K562 (cell line): ENCODE measurements at regions not wholly inside any gene's neighbourhood (a gene's known extent, or its start where the extent isn't known, plus 50 kb on each side); places are given as distances from the start of the nearest gene placed in this dataset.

Experiments used
- ATAC-seq: fragments of 200-7000 bp; cut with Tn5 transposase; 3 replicates; pipeline ENCODE4 v1.9.1; 2020; ENCODE audit warnings: moderate library complexity
- BruUV-seq: library from RNA; stranded (reverse); fragments of 400-500 nt; replicated peaks from 2 replicates; lab custom pipeline; 2021; lab: Mats Ljungman, UMichigan
- CTCF ChIA-PET: fragments of 300-600 bp; formaldehyde crosslinking; extraction: SDS; loops from one replicate; lab custom pipeline; 2021; ENCODE audit warnings: low intra/inter-chr PET ratio; lab: Yijun Ruan, JAX
- POLR2A ChIA-PET: fragments of 300-600, 350-650 bp; sonication (Branson Sonifier 250); formaldehyde crosslinking; extraction: SDS; loops from one replicate; lab custom pipeline; 2021; ENCODE audit warnings: antibody characterized with exemption, inconsistent platforms; lab: Yijun Ruan, JAX
- DNase-seq, 4 experiments: peaks; one replicate each; pipeline versions ENCODE4 v3.0.0 to v3.0.0-alpha.2; 2011 to 2018; ENCODE audit warnings: low spot score in 3 of 4, mixed read lengths in 3 of 4; ENCODE audit errors: extremely low read depth in 1 of 4
- FAIRE-seq: peaks from 2 replicates; lab custom pipeline; 2011; peaks lifted over from hg19 to GRCh38; lab: Jason Lieb, UNC
- H2AFZ ChIP-seq: 2 replicates; pipeline ENCODE4 v1.6.0; 2011; ENCODE audit warnings: low read depth, low read length, control low read depth, inconsistent platforms
- H3K27ac ChIP-seq: fragments of 200-600 bp; 3 replicates; pipeline ENCODE4 v1.8.0; 2011; ENCODE audit warnings: low read depth, mild to moderate bottlenecking, control low read depth, inconsistent platforms, low read length, moderate library complexity, mixed read lengths; ENCODE audit errors: extremely low read depth
- H3K27me3 ChIP-seq, 2 experiments: fragments of 300-600 bp in 1 of 2; 2 replicates in 1 of 2; 3 replicates in 1 of 2; pipeline versions ENCODE4 v1.6.0 to v1.8.0; 2011; ENCODE audit warnings: inconsistent platforms in 2 of 2, low read length in 2 of 2, mild to moderate bottlenecking in 1 of 2, mixed read lengths in 1 of 2, moderate library complexity in 1 of 2; ENCODE audit not compliant: control insufficient read depth in 2 of 2, insufficient read depth in 2 of 2
- H3K36me3 ChIP-seq: fragments of 300-600 bp; 3 replicates; pipeline ENCODE4 v1.8.0; 2011; ENCODE audit warnings: mild to moderate bottlenecking, low read length, inconsistent platforms; ENCODE audit not compliant: control insufficient read depth, insufficient read depth
- H3K4me1 ChIP-seq, 2 experiments: fragments of 200-600 bp in 1 of 2; replicated peaks in 1 of 2; 2 replicates in 1 of 2; 3 replicates in 1 of 2; pipeline versions ENCODE4 v1.5.1 to v1.8.0; 2011; ENCODE audit warnings: inconsistent platforms in 2 of 2, low read length in 2 of 2, mild to moderate bottlenecking in 1 of 2, mixed read lengths in 1 of 2, moderate library complexity in 1 of 2; ENCODE audit not compliant: control insufficient read depth in 2 of 2, insufficient read depth in 2 of 2
- H3K4me2 ChIP-seq: 2 replicates; pipeline ENCODE4 v1.6.1; 2011; ENCODE audit warnings: low read length, control low read depth, inconsistent platforms, mixed read lengths; ENCODE audit not compliant: insufficient read depth
- H3K4me3 ChIP-seq: fragments of 200-600 bp; sonication (generic), shearing (Covaris generic); 2 replicates; pipeline ENCODE4 v1.5.1; 2016; ENCODE audit warnings: control low read depth, inconsistent platforms
- H3K79me2 ChIP-seq: fragments of 200-600 bp; 3 replicates; pipeline ENCODE4 v1.8.0; 2011; ENCODE audit warnings: low read length, inconsistent platforms; ENCODE audit not compliant: control insufficient read depth, insufficient read depth
- H3K9ac ChIP-seq, 2 experiments: 2 replicates each; pipeline versions ENCODE4 v1.6.0 to v1.6.1; 2011; ENCODE audit warnings: low read depth in 2 of 2, low read length in 2 of 2, control low read depth in 1 of 2, inconsistent platforms in 1 of 2, mild to moderate bottlenecking in 1 of 2, mixed read lengths in 1 of 2; ENCODE audit not compliant: insufficient read depth in 1 of 2
- H3K9me1 ChIP-seq: one replicate; pipeline ENCODE4 v1.6.0; 2011; ENCODE audit warnings: inconsistent platforms, mild to moderate bottlenecking, low read length, moderate library complexity; ENCODE audit not compliant: control insufficient read depth, insufficient read depth
- H3K9me3 ChIP-seq: replicated peaks from 2 replicates; pipeline ENCODE4 v1.5.1; 2011; ENCODE audit warnings: low read depth, low read length, inconsistent platforms; ENCODE audit not compliant: control insufficient read depth, insufficient read depth
- H4K20me1 ChIP-seq: replicated peaks from 2 replicates; pipeline ENCODE4 v1.6.1; 2011; ENCODE audit warnings: low read length, inconsistent platforms, mixed read lengths; ENCODE audit not compliant: control insufficient read depth, insufficient read depth
- ARID2 ChIP-seq: fragments of 450-650 bp; IDR thresholded peaks from 2 replicates; pipeline ENCODE4 v1.6.1; 2017; ENCODE audit warnings: antibody characterized with exemption, mild to moderate bottlenecking
- CAMTA2 ChIP-seq: fragments of 250-450 bp; sonication (Bioruptor Pico); conservative IDR thresholded peaks from 2 replicates; pipeline ENCODE4 v1.5.1; 2022
- CBX3 ChIP-seq, 2 experiments: IDR thresholded peaks; 1 replicate in 1 of 2; 2 replicates in 1 of 2; pipeline ENCODE4 v1.6.1; 2012; ENCODE audit warnings: inconsistent platforms in 2 of 2, low read length in 2 of 2, borderline replicate concordance in 1 of 2, control low read depth in 1 of 2
- CC2D1A ChIP-seq: fragments of 450-650 bp; IDR thresholded peaks from 2 replicates; pipeline ENCODE4 v1.6.1; 2017; ENCODE audit warnings: mild to moderate bottlenecking
- KDM4B ChIP-seq, 2 experiments: fragments of 450-650 bp in 1 of 2; sonication (generic) in 1 of 2; IDR thresholded peaks; 2 replicates each; pipeline ENCODE4 v1.6.1; 2016 to 2017; ENCODE audit warnings: borderline replicate concordance in 2 of 2, antibody characterized with exemption in 1 of 2, low read depth in 1 of 2, mild to moderate bottlenecking in 1 of 2
- RHOXF2B ChIP-seq: fragments of 250-450 bp; sonication (Bioruptor Pico); conservative IDR thresholded peaks from 2 replicates; pipeline ENCODE4 v1.5.1; 2021
- TAF1 ChIP-seq: IDR thresholded peaks from 2 replicates; pipeline ENCODE4 v1.6.1; 2011; ENCODE audit warnings: mild to moderate bottlenecking, low read length, moderate library complexity; ENCODE audit not compliant: insufficient read depth, control insufficient read depth, severe bottlenecking; ENCODE audit errors: extremely low read depth
- TBL1XR1 ChIP-seq, 2 experiments: IDR thresholded peaks; 2 replicates each; pipeline ENCODE4 v1.6.1; 2012; ENCODE audit warnings: improper control_type of control experiment in 2 of 2, low read length in 2 of 2, mild to moderate bottlenecking in 1 of 2
- WGBS: fragments of 100-300 bp; shearing (Covaris generic); methylation state at CpG from one replicate; pipeline ENCODE4 v1.1.6; 2016; ENCODE audit warnings: low coverage, mixed read lengths; ENCODE audit not compliant: insufficient coverage; ENCODE audit errors: missing lambda C conversion rate; 5-methylcytosine and 5-hydroxymethylcytosine counted together
- in situ Hi-C: fragments of 300-500 bp; cut with MboI; formaldehyde crosslinking; loops from 4 replicates; pipeline ENCODE4 v1.15.0; 2018; ENCODE audit warnings: inconsistent platforms, mixed read lengths
- intact Hi-C: fragments of 100-400 bp; cut with micrococcal nuclease; formaldehyde crosslinking; loops from 2 replicates; pipeline ENCODE4 v1.14.2; 2022
- TF ChIP-seq, protein P1 (sequence below): fragments of 450-650 bp; IDR thresholded peaks from one replicate; pipeline ENCODE4 v1.6.1; 2018; ENCODE audit warnings: mild to moderate bottlenecking, moderate library complexity; ENCODE audit not compliant: partially characterized antibody

GRCh38 chr5:89199306-89199705 is 316.3 kb upstream of the MEF2C start (continued):
- TF ChIP-seq TBL1XR1 (IDR thresholded peaks at IDR 0.05; ENCODE audit: low read length in 2 of 2) = no peak
- TF ChIP-seq TAF1 = no peak
- no peak for TF ChIP-seq CC2D1A
- peak in 1 of 2 experiments; percentile 84; a peak in 2 of 3 replicates for TF ChIP-seq CBX3 (IDR thresholded peaks at IDR 0.05; ENCODE audit: borderline replicate concordance in 1 of 2, low read length in 2 of 2)

GRCh38 chr5:89191374-89191773 is 308.4 kb upstream of the MEF2C start:
- no peaks in the 10 kb centered on the region for H4K20me1 ChIP-seq
- no peak overlapping the region for H2AFZ ChIP-seq
- in situ Hi-C loops (no loop called here), intact Hi-C loops (no loop called here)
- POLR2A ChIA-PET = no interaction called here
- no peak for TF ChIP-seq ARID2
- TF ChIP-seq CAMTA2 (CRISPR knock-in tag) = no peak
- no peak for TF ChIP-seq KDM4B (IDR thresholded peaks at IDR 0.05; ENCODE audit: borderline replicate concordance in 2 of 2, low read depth in 1 of 2)
- TF ChIP-seq, protein P1, sequence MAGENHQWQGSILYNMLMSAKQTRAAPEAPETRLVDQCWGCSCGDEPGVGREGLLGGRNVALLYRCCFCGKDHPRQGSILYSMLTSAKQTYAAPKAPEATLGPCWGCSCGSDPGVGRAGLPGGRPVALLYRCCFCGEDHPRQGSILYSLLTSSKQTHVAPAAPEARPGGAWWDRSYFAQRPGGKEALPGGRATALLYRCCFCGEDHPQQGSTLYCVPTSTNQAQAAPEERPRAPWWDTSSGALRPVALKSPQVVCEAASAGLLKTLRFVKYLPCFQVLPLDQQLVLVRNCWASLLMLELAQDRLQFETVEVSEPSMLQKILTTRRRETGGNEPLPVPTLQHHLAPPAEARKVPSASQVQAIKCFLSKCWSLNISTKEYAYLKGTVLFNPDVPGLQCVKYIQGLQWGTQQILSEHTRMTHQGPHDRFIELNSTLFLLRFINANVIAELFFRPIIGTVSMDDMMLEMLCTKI = no peak
- no peak for TF ChIP-seq RHOXF2B (CRISPR knock-in tag)
- H3K9me1 ChIP-seq = no peaks in the 10 kb centered on the region
- H3K79me2 ChIP-seq = no peaks in the 10 kb centered on the region
- no peak for DNase-seq
- FAIRE-seq = no peak
- ATAC-seq = no peak
- H3K4me1 ChIP-seq = no peaks in the 10 kb centered on the region
- BruUV-seq = no TSS peak
- H3K27me3 ChIP-seq = no peaks in the 10 kb centered on the region
- H3K4me2 ChIP-seq = no peak overlapping the region
- no peak overlapping the region for H3K4me3 ChIP-seq
- H3K36me3 ChIP-seq = no peaks in the 10 kb centered on the region
- CTCF ChIA-PET = no interaction called here
- H3K27ac ChIP-seq = no peak overlapping the region
- 32% methylated on average over 2 of the region's 2 CpGs for WGBS
- H3K9me3 ChIP-seq = no peaks in the 10 kb centered on the region
- H3K9ac ChIP-seq = no peak overlapping the region
